Middle frontal gyrus (tissue), 1 donor: ENCODE measurements at regions not wholly inside any gene's neighbourhood (a gene's known extent, or its start where the extent isn't known, plus 50 kb on each side); places are given as distances from the start of the nearest gene placed in this dataset.

Source experiments
- DNase-seq: peaks from one replicate; pipeline ENCODE4 v3.0.0-alpha.2; 2015; ENCODE audit warnings: low spot score; ENCODE audit errors: extremely low spot score

- DNase-seq: no peak
Measured at GRCh38 chr5:74237571-74238145, 402.9 kb downstream of the ENC1 start.

- no peak for DNase-seq
Measured at GRCh38 chr5:74235552-74235951, 405.0 kb downstream of the ENC1 start.

DNA sequence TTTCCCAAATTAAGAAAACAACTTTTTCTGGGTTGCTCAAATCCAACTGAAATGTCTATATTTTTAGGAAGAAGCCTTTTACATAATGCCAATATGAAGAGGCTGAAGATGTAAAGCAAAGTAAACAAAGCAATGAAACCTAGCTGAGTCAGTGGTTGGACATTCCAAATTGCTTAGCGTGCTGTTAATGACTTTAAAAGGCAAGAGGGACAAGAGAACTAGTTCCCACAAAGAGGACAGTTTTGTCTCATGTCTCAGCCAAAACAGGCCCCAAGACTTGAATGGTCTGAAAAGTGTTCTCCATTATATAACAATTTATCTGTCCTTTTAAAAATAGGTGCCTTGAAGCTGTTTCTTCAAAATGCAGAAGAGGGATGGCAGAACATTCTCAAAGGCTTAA is 407.0 kb downstream of the ENC1 start:
- DNase-seq: no peak

DNA sequence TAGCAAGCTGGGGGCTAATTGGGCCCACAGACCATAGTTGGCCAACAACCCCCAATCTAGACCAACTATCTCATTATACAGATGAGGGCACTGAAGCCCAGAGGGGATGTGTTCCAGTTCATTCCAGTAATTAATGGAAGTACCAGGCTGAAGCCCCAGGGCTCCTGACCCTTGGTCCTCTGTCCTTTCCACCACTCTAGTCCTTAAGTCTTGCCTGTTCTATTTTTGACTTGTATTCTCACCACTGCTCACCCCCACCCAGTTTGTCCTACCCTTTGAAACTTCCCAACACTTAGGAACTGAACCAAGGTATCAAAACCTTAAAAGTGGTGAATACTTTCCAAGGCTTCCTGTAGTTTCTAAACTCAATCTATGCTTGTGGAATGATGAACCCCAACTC is 407.4 kb downstream of the ENC1 start:
- DNase-seq: no peak

- no peak for DNase-seq
Measured at GRCh38 chr5:74232276-74232675, 408.3 kb downstream of the ENC1 start.

GRCh38 chr5:74231697-74232096 is 408.8 kb downstream of the ENC1 start:
- DNase-seq: no peak

- DNase-seq: peak; percentile 42
Measured at GRCh38 chr5:74226716-74227485, 413.6 kb downstream of the ENC1 start.

DNA sequence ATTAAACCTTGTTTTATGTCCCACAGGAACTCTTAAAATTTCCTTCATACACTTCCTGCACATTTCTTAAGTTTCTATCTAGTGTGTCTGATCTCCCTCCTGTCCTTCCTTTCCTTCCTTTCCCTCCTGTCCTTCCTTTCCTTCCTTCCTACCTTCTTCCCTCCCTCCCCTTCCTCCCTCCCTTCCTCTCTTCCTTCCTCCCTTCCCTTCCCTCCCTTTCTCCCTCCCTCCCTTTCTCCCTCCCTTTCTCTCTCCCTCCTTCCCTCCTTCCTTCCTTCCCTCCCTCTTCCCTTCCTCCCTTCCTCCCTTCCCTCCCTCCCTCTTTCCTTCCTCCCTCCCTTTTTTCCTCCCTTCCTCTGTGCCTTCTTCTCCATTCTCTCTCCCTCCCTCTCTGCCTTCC is 414.9 kb downstream of the ENC1 start:
- DNase-seq: no peak

DNA sequence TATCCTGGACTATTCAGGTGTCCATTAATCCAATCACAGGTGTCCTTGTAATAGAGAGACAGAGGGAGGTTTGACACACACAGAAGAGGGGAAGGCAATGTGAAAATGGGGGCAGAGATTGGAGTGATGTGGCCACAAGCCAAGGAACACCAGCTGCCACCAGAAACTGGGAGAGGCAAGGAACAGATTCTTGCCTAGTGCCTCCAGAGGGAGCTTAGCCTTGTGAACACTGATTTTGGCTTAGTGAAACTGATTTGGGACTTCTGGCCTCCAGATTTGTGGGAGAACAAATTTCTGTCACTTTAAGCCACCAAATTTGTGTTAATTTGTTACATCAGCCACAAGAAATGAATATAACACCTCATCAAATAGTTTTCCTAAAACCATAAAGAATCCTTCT is 416.2 kb downstream of the ENC1 start:
- no peak for DNase-seq

GRCh38 chr5:74222806-74223205 is 417.7 kb downstream of the ENC1 start:
- no peak for DNase-seq

DNA sequence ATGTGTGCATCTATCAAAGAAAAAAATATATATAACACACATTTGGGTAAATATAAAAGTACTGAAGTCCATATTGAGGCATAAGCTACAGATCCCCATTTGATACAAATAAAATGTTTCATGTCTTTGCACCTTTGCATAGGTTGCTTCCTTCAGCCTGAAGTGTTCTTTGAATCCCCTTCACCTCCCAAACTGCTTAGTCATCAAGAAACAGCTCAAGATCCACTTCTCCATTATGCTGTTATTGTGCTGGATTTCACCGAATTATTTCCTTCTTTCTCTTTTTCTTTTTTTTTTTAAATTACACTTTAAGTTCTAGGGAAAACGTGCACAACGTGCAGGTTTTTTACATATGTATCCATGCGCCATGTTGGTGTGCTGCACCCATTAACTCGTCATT is 419.1 kb downstream of the ENC1 start:
- no peak for DNase-seq

GRCh38 chr5:74216012-74216411 is 424.5 kb downstream of the ENC1 start:
- DNase-seq: no peak

- no peak for DNase-seq
Measured at GRCh38 chr5:74212336-74212735, 428.2 kb downstream of the ENC1 start.

GRCh38 chr5:74209571-74209970 is 431.0 kb downstream of the ENC1 start:
- no peak for DNase-seq

GRCh38 chr5:74206579-74207550 is 433.7 kb downstream of the ENC1 start:
- DNase-seq: peak; percentile 65

GRCh38 chr5:74205767-74206578 is 434.6 kb downstream of the ENC1 start:
- DNase-seq: no peak

- no peak for DNase-seq
Measured at GRCh38 chr5:74201334-74202081, 439.0 kb downstream of the ENC1 start.

DNA sequence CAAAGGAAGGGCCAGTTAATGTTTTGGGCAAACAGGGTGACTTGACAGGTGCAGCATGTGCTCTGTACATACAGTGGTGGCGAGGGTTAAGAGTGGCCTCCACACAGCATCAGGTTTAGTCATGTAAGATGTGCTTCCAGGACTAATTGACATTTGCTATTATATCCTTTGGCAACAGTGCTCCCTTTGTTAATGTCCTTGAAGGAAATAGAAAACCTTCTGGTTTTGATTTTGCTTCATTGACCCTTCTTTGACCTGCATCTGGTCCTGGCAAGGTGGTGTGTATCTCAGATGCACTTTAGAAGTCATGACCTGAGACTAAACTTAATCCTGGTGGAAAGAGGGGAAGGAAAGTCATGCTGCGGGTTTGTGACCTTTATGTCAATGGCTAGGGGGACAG is 440.0 kb downstream of the ENC1 start:
- DNase-seq: no peak

- no peak for DNase-seq
Measured at GRCh38 chr5:74199436-74200210, 440.9 kb downstream of the ENC1 start.

GRCh38 chr5:74199005-74199404 is 441.5 kb downstream of the ENC1 start:
- DNase-seq: no peak
